K562 (cell line): ENCODE measurements at regions not wholly inside any gene's neighbourhood (a gene's known extent, or its start where the extent isn't known, plus 50 kb on each side); places are given as distances from the start of the nearest gene placed in this dataset.

Experiments
- ATAC-seq: fragments of 200-7000 bp; cut with Tn5 transposase; 3 replicates; pipeline ENCODE4 v1.9.1; 2020; ENCODE audit warnings: moderate library complexity
- BruUV-seq: library from RNA; stranded (reverse); fragments of 400-500 nt; replicated peaks from 2 replicates; lab custom pipeline; 2021; lab: Mats Ljungman, UMichigan
- CTCF ChIA-PET: fragments of 300-600 bp; formaldehyde crosslinking; extraction: SDS; loops from one replicate; lab custom pipeline; 2021; ENCODE audit warnings: low intra/inter-chr PET ratio; lab: Yijun Ruan, JAX
- POLR2A ChIA-PET: fragments of 300-600, 350-650 bp; sonication (Branson Sonifier 250); formaldehyde crosslinking; extraction: SDS; loops from one replicate; lab custom pipeline; 2021; ENCODE audit warnings: antibody characterized with exemption, inconsistent platforms; lab: Yijun Ruan, JAX
- DNase-seq, 4 experiments: peaks; one replicate each; pipeline versions ENCODE4 v3.0.0 to v3.0.0-alpha.2; 2011 to 2018; ENCODE audit warnings: low spot score in 3 of 4, mixed read lengths in 3 of 4; ENCODE audit errors: extremely low read depth in 1 of 4
- FAIRE-seq: peaks from 2 replicates; lab custom pipeline; 2011; peaks lifted over from hg19 to GRCh38; lab: Jason Lieb, UNC
- H2AFZ ChIP-seq: 2 replicates; pipeline ENCODE4 v1.6.0; 2011; ENCODE audit warnings: low read depth, low read length, control low read depth, inconsistent platforms
- H3K27ac ChIP-seq: fragments of 200-600 bp; 3 replicates; pipeline ENCODE4 v1.8.0; 2011; ENCODE audit warnings: low read depth, mild to moderate bottlenecking, control low read depth, inconsistent platforms, low read length, moderate library complexity, mixed read lengths; ENCODE audit errors: extremely low read depth
- H3K27me3 ChIP-seq, 2 experiments: fragments of 300-600 bp in 1 of 2; 2 replicates in 1 of 2; 3 replicates in 1 of 2; pipeline versions ENCODE4 v1.6.0 to v1.8.0; 2011; ENCODE audit warnings: inconsistent platforms in 2 of 2, low read length in 2 of 2, mild to moderate bottlenecking in 1 of 2, mixed read lengths in 1 of 2, moderate library complexity in 1 of 2; ENCODE audit not compliant: control insufficient read depth in 2 of 2, insufficient read depth in 2 of 2
- H3K36me3 ChIP-seq: fragments of 300-600 bp; 3 replicates; pipeline ENCODE4 v1.8.0; 2011; ENCODE audit warnings: mild to moderate bottlenecking, low read length, inconsistent platforms; ENCODE audit not compliant: control insufficient read depth, insufficient read depth
- H3K4me1 ChIP-seq, 2 experiments: fragments of 200-600 bp in 1 of 2; replicated peaks in 1 of 2; 2 replicates in 1 of 2; 3 replicates in 1 of 2; pipeline versions ENCODE4 v1.5.1 to v1.8.0; 2011; ENCODE audit warnings: inconsistent platforms in 2 of 2, low read length in 2 of 2, mild to moderate bottlenecking in 1 of 2, mixed read lengths in 1 of 2, moderate library complexity in 1 of 2; ENCODE audit not compliant: control insufficient read depth in 2 of 2, insufficient read depth in 2 of 2
- H3K4me2 ChIP-seq: 2 replicates; pipeline ENCODE4 v1.6.1; 2011; ENCODE audit warnings: low read length, control low read depth, inconsistent platforms, mixed read lengths; ENCODE audit not compliant: insufficient read depth
- H3K4me3 ChIP-seq: fragments of 200-600 bp; sonication (generic), shearing (Covaris generic); 2 replicates; pipeline ENCODE4 v1.5.1; 2016; ENCODE audit warnings: control low read depth, inconsistent platforms
- H3K79me2 ChIP-seq: fragments of 200-600 bp; 3 replicates; pipeline ENCODE4 v1.8.0; 2011; ENCODE audit warnings: low read length, inconsistent platforms; ENCODE audit not compliant: control insufficient read depth, insufficient read depth
- H3K9ac ChIP-seq, 2 experiments: 2 replicates each; pipeline versions ENCODE4 v1.6.0 to v1.6.1; 2011; ENCODE audit warnings: low read depth in 2 of 2, low read length in 2 of 2, control low read depth in 1 of 2, inconsistent platforms in 1 of 2, mild to moderate bottlenecking in 1 of 2, mixed read lengths in 1 of 2; ENCODE audit not compliant: insufficient read depth in 1 of 2
- H3K9me1 ChIP-seq: one replicate; pipeline ENCODE4 v1.6.0; 2011; ENCODE audit warnings: inconsistent platforms, mild to moderate bottlenecking, low read length, moderate library complexity; ENCODE audit not compliant: control insufficient read depth, insufficient read depth
- H3K9me3 ChIP-seq: replicated peaks from 2 replicates; pipeline ENCODE4 v1.5.1; 2011; ENCODE audit warnings: low read depth, low read length, inconsistent platforms; ENCODE audit not compliant: control insufficient read depth, insufficient read depth
- H4K20me1 ChIP-seq: replicated peaks from 2 replicates; pipeline ENCODE4 v1.6.1; 2011; ENCODE audit warnings: low read length, inconsistent platforms, mixed read lengths; ENCODE audit not compliant: control insufficient read depth, insufficient read depth
- ARNT ChIP-seq, 2 experiments: fragments of 450-650 bp; IDR thresholded peaks; 2 replicates each; pipeline ENCODE4 v1.6.1; 2016; ENCODE audit warnings: mild to moderate bottlenecking in 1 of 2
- JUND ChIP-seq, 2 experiments: IDR thresholded peaks; 2 replicates in 1 of 2; 3 replicates in 1 of 2; pipeline ENCODE4 v1.6.1; 2011; ENCODE audit warnings: borderline replicate concordance in 2 of 2, low read depth in 2 of 2, low read length in 2 of 2, improper control_type of control experiment in 1 of 2, missing biosample characterization in 1 of 2, missing genetic modification characterization in 1 of 2, missing genetic modification reagents in 1 of 2
- PRDM10 ChIP-seq: fragments of 450-650 bp; IDR thresholded peaks from 2 replicates; pipeline ENCODE4 v1.6.1; 2018; ENCODE audit not compliant: partially characterized antibody
- RAD51 ChIP-seq: fragments of 450-650 bp; IDR thresholded peaks from 2 replicates; pipeline ENCODE4 v1.7.1; 2016; ENCODE audit warnings: low read depth, mild to moderate bottlenecking, borderline replicate concordance
- RBFOX2 ChIP-seq: fragments of 200-400 bp; formaldehyde crosslinking; IDR thresholded peaks from 2 replicates; pipeline ENCODE4 v1.6.1; 2017; ENCODE audit warnings: low read depth, mild to moderate bottlenecking, low read length, moderate library complexity
- RNF219 ChIP-seq: fragments of 250-450 bp; sonication (Bioruptor Pico); IDR thresholded peaks from 2 replicates; pipeline ENCODE4 v1.5.0; 2022; ENCODE audit warnings: mild to moderate bottlenecking
- SUPT5H ChIP-seq: fragments of 450-650 bp; IDR thresholded peaks from 2 replicates; pipeline ENCODE4 v1.6.1; 2016
- TBP ChIP-seq: optimal IDR thresholded peaks from 2 replicates; pipeline ENCODE3; 2011; ENCODE audit warnings: low read depth, low read length, improper control_type of control experiment
- ZBTB2 ChIP-seq: fragments of 450-650 bp; IDR thresholded peaks from 2 replicates; pipeline ENCODE4 v1.6.1; 2016; ENCODE audit warnings: antibody characterized with exemption
- ZBTB5 ChIP-seq: fragments of 450-650 bp; IDR thresholded peaks from 2 replicates; pipeline ENCODE4 v1.6.1; 2017; ENCODE audit warnings: antibody characterized with exemption
- ZNF311 ChIP-seq: fragments of 250-450 bp; sonication (Bioruptor Pico); IDR thresholded peaks from 2 replicates; pipeline ENCODE4 v1.4.0; 2020; ENCODE audit warnings: mild to moderate bottlenecking, moderate library complexity
- ZNF354B ChIP-seq: fragments of 250-450 bp; sonication (Bioruptor Pico); IDR thresholded peaks from 2 replicates; pipeline ENCODE4 v1.4.0; 2020
- WGBS: fragments of 100-300 bp; shearing (Covaris generic); methylation state at CpG from one replicate; pipeline ENCODE4 v1.1.6; 2016; ENCODE audit warnings: low coverage, mixed read lengths; ENCODE audit not compliant: insufficient coverage; ENCODE audit errors: missing lambda C conversion rate; 5-methylcytosine and 5-hydroxymethylcytosine counted together
- in situ Hi-C: fragments of 300-500 bp; cut with MboI; formaldehyde crosslinking; loops from 4 replicates; pipeline ENCODE4 v1.15.0; 2018; ENCODE audit warnings: inconsistent platforms, mixed read lengths
- intact Hi-C: fragments of 100-400 bp; cut with micrococcal nuclease; formaldehyde crosslinking; loops from 2 replicates; pipeline ENCODE4 v1.14.2; 2022

- ATAC-seq: no peak
- Histone ChIP-seq H3K4me3 (no peak overlapping the region), H3K4me2 (no peak overlapping the region), H3K9ac (no peak overlapping the region), H3K9me3 (peaks cover 2% of the 10 kb centered on the region; the same call in 1 of the 2 replicates), H3K27ac (no peak overlapping the region), H4K20me1 (no peaks in the 10 kb centered on the region), H3K9me1 (no peaks in the 10 kb centered on the region), H3K4me1 (no peaks in the 10 kb centered on the region), H3K27me3 (no peaks in the 10 kb centered on the region), H3K36me3 (no peaks in the 10 kb centered on the region), H3K79me2 (no peaks in the 10 kb centered on the region), H2AFZ (no peak overlapping the region)
- ChIA-PET CTCF (no interaction called here), POLR2A (no interaction called here)
- WGBS: 0% methylated on average over 1 of the region's 1 CpG
- intact Hi-C loops (no loop called here), in situ Hi-C loops (no loop called here)
- no peak for FAIRE-seq
- no TSS peak for BruUV-seq
- DNase-seq: no peak
- TF ChIP-seq RBFOX2 (no peak), ZBTB5 (no peak), ZBTB2 (no peak), ZNF354B (no peak), RNF219 (CRISPR knock-in tag) (no peak), ARNT (IDR thresholded peaks at IDR 0.05) (no peak), ZNF311 (no peak), PRDM10 (no peak), TBP (no peak), JUND (IDR thresholded peaks at IDR 0.05; ENCODE audit: borderline replicate concordance, low read depth, low read length) (no peak), JUND (tag; IDR thresholded peaks at IDR 0.05; ENCODE audit: borderline replicate concordance, low read depth, low read length) (no peak), SUPT5H (no peak), RAD51 (no peak)
Observed at GRCh38 chr10:57791546-57791945, 476.1 kb downstream of the IPMK start.
